HEK293T (cell line): ENCODE measurements at regions not wholly inside any gene's neighbourhood (a gene's known extent, or its start where the extent isn't known, plus 50 kb on each side); places are given as distances from the start of the nearest gene placed in this dataset.

Source experiments
- BHLHE40 ChIP-seq: fragments of 450-650 bp; IDR thresholded peaks from 2 replicates; pipeline ENCODE4 v1.6.1; 2016; ENCODE audit warnings: mild to moderate bottlenecking, moderate library complexity, borderline replicate concordance
- CTBP1 ChIP-seq: fragments of 450-650 bp; IDR thresholded peaks from 2 replicates; pipeline ENCODE4 v1.6.1; 2016; ENCODE audit warnings: borderline replicate concordance
- ELF4 ChIP-seq: fragments of 450-650 bp; IDR thresholded peaks from 2 replicates; pipeline ENCODE4 v1.6.1; 2017; ENCODE audit warnings: antibody characterized with exemption
- FOXA1 ChIP-seq: fragments of 450-650 bp; IDR thresholded peaks from 2 replicates; pipeline ENCODE4 v1.6.1; 2016; ENCODE audit warnings: mild to moderate bottlenecking
- FOXK2 ChIP-seq: fragments of 450-650 bp; IDR thresholded peaks from 2 replicates; pipeline ENCODE4 v1.6.1; 2016; ENCODE audit warnings: mild to moderate bottlenecking
- FOXM1 ChIP-seq: fragments of 450-650 bp; IDR thresholded peaks from 2 replicates; pipeline ENCODE4 v1.6.1; 2017; ENCODE audit warnings: mild to moderate bottlenecking, borderline replicate concordance
- NFRKB ChIP-seq: fragments of 450-650 bp; IDR thresholded peaks from 2 replicates; pipeline ENCODE4 v1.6.1; 2016; ENCODE audit warnings: mild to moderate bottlenecking, moderate library complexity
- PKNOX1 ChIP-seq: fragments of 450-650 bp; IDR thresholded peaks from 2 replicates; pipeline ENCODE4 v1.6.1; 2016
- SP1 ChIP-seq: fragments of 450-650 bp; IDR thresholded peaks from 2 replicates; pipeline ENCODE4 v1.6.1; 2017
- SUZ12 ChIP-seq: fragments of 450-650 bp; IDR thresholded peaks from 2 replicates; pipeline ENCODE4 v1.6.1; 2016; ENCODE audit warnings: mild to moderate bottlenecking
- TARDBP ChIP-seq: fragments of 450-650 bp; IDR thresholded peaks from 2 replicates; pipeline ENCODE4 v1.6.1; 2016
- ZNF384 ChIP-seq: fragments of 450-650 bp; IDR thresholded peaks from 2 replicates; pipeline ENCODE4 v1.6.1; 2016

- TF ChIP-seq ZNF384 (no peak), NFRKB (no peak), PKNOX1 (no peak), FOXA1 (no peak), BHLHE40 (no peak), SP1 (no peak), CTBP1 (no peak), SUZ12 (no peak), ELF4 (no peak), FOXK2 (no peak), FOXM1 (no peak), TARDBP (no peak)
These were observed 445.8 kb upstream of the RGPD4 start for GRCh38 chr2:107380912-107381311.
